Astrocyte (in vitro differentiated cells and primary cell): ENCODE measurements at regions not wholly inside any gene's neighbourhood (a gene's known extent, or its start where the extent isn't known, plus 50 kb on each side); places are given as distances from the start of the nearest gene placed in this dataset.

Experiments used
- CTCF ChIP-seq: IDR thresholded peaks from 2 replicates; pipeline ENCODE4 v1.5.1; 2011; ENCODE audit warnings: low read depth, mild to moderate bottlenecking, inconsistent platforms, low read length, moderate library complexity; ENCODE audit not compliant: insufficient read depth
- EZH2 ChIP-seq: IDR thresholded peaks from 2 replicates; pipeline ENCODE4 v1.6.1; 2012; ENCODE audit warnings: mild to moderate bottlenecking, low read length, inconsistent platforms; ENCODE audit not compliant: insufficient read depth

GRCh38 chr1:87236585-87236984, 92.1 kb upstream of the LMO4 start:
- no peak for TF ChIP-seq CTCF
- TF ChIP-seq EZH2, result no peak
